Activated naive CD8-positive, alpha-beta T cell treated with anti-CD3 and anti-CD28 coated beads for 36 hours (primary cell): ENCODE measurements at regions not wholly inside any gene's neighbourhood (a gene's known extent, or its start where the extent isn't known, plus 50 kb on each side); places are given as distances from the start of the nearest gene placed in this dataset.
"Not testable (repeated sequence)": the region's sequence is repeated elsewhere in the genome, so short reads cannot be mapped to it uniquely, and the experiment has no call there.

ENCODE experiments used
- DNase-seq: peaks from one replicate; pipeline ENCODE4 v3.0.0; 2021
- H3K27ac Mint-ChIP-seq: one replicate; pipeline ENCODE4 v1.8.0; 2022; ENCODE audit warnings: mild to moderate bottlenecking, moderate library complexity, mixed read lengths
- H3K27me3 Mint-ChIP-seq: one replicate; pipeline ENCODE4 v1.8.0; 2022; ENCODE audit warnings: mild to moderate bottlenecking, mixed read lengths
- H3K36me3 Mint-ChIP-seq: one replicate; pipeline ENCODE4 v1.8.0; 2021; ENCODE audit warnings: mild to moderate bottlenecking, mixed read lengths
- H3K4me1 Mint-ChIP-seq: one replicate; pipeline ENCODE4 v1.8.0; 2021; ENCODE audit warnings: mixed read lengths
- H3K4me3 Mint-ChIP-seq: one replicate; pipeline ENCODE4 v1.8.0; 2022; ENCODE audit warnings: mild to moderate bottlenecking, moderate library complexity, mixed read lengths
- H3K9me3 Mint-ChIP-seq: one replicate; pipeline ENCODE4 v1.8.0; 2022; ENCODE audit warnings: mixed read lengths

- peaks cover 20% of the 10 kb centered on the region for H3K27me3 Mint-ChIP-seq
- no peak for DNase-seq
- no peaks in the 10 kb centered on the region for H3K36me3 Mint-ChIP-seq
- no peaks in the 10 kb centered on the region for H3K9me3 Mint-ChIP-seq
- H3K4me3 Mint-ChIP-seq = no peak overlapping the region
- no peak overlapping the region for H3K27ac Mint-ChIP-seq
- H3K4me1 Mint-ChIP-seq = no peaks in the 10 kb centered on the region
Measured at GRCh38 chr2:145404690-145405089, 884.8 kb upstream of the ZEB2 start.

GRCh38 chr2:145402706-145403277 is 882.9 kb upstream of the ZEB2 start:
- Mint-ChIP-seq H3K36me3 (no peaks in the 10 kb centered on the region), H3K27ac (no peak overlapping the region), H3K4me1 (no peaks in the 10 kb centered on the region), H3K9me3 (no peaks in the 10 kb centered on the region), H3K27me3 (peaks cover 12% of the 10 kb centered on the region), H3K4me3 (no peak overlapping the region)
- no peak for DNase-seq

GRCh38 chr2:145399131-145399530 is 879.2 kb upstream of the ZEB2 start:
- DNase-seq = no peak
- no peak overlapping the region for H3K27ac Mint-ChIP-seq
- no peak overlapping the region for H3K4me3 Mint-ChIP-seq
- H3K36me3 Mint-ChIP-seq = no peaks in the 10 kb centered on the region
- H3K27me3 Mint-ChIP-seq = no peaks in the 10 kb centered on the region
- no peaks in the 10 kb centered on the region for H3K9me3 Mint-ChIP-seq
- H3K4me1 Mint-ChIP-seq = no peaks in the 10 kb centered on the region

GRCh38 chr2:145394181-145394580 is 874.3 kb upstream of the ZEB2 start:
- no peaks in the 10 kb centered on the region for H3K36me3 Mint-ChIP-seq

GRCh38 chr2:145386973-145387372 is 867.1 kb upstream of the ZEB2 start:
- H3K9me3 Mint-ChIP-seq = no peaks in the 10 kb centered on the region
- H3K36me3 Mint-ChIP-seq = no peaks in the 10 kb centered on the region
- no peak overlapping the region for H3K27ac Mint-ChIP-seq
- H3K27me3 Mint-ChIP-seq = peaks cover under 1% of the 10 kb centered on the region
- H3K4me1 Mint-ChIP-seq = no peaks in the 10 kb centered on the region
- DNase-seq = no peak
- H3K4me3 Mint-ChIP-seq = no peak overlapping the region

More at GRCh38 chr2:145394181-145394580, 874.3 kb upstream of the ZEB2 start:
- Mint-ChIP-seq H3K4me1 (no peaks in the 10 kb centered on the region), H3K4me3 (no peak overlapping the region), H3K27me3 (peaks cover 4% of the 10 kb centered on the region), H3K27ac (no peak overlapping the region), H3K9me3 (no peaks in the 10 kb centered on the region)
- no peak for DNase-seq

GRCh38 chr2:145383961-145384360 is 864.0 kb upstream of the ZEB2 start:
- Mint-ChIP-seq H3K4me1 (no peaks in the 10 kb centered on the region), H3K36me3 (no peaks in the 10 kb centered on the region), H3K27ac (no peak overlapping the region), H3K27me3 (no peaks in the 10 kb centered on the region), H3K9me3 (no peaks in the 10 kb centered on the region), H3K4me3 (no peak overlapping the region)
- no peak for DNase-seq

GRCh38 chr2:145380436-145381017 is 860.6 kb upstream of the ZEB2 start:
- Mint-ChIP-seq H3K4me3 (no peak overlapping the region), H3K4me1 (no peaks in the 10 kb centered on the region), H3K27me3 (no peaks in the 10 kb centered on the region), H3K36me3 (no peaks in the 10 kb centered on the region), H3K27ac (no peak overlapping the region), H3K9me3 (no peaks in the 10 kb centered on the region)
- DNase-seq = no peak

GRCh38 chr2:145379934-145380333 is 860.0 kb upstream of the ZEB2 start:
- no peak overlapping the region for H3K27ac Mint-ChIP-seq
- no peaks in the 10 kb centered on the region for H3K27me3 Mint-ChIP-seq
- no peak for DNase-seq
- H3K4me3 Mint-ChIP-seq = no peak overlapping the region
- no peaks in the 10 kb centered on the region for H3K36me3 Mint-ChIP-seq
- H3K9me3 Mint-ChIP-seq = no peaks in the 10 kb centered on the region
- H3K4me1 Mint-ChIP-seq = no peaks in the 10 kb centered on the region

GRCh38 chr2:145374165-145374564 is 854.2 kb upstream of the ZEB2 start:
- no peaks in the 10 kb centered on the region for H3K36me3 Mint-ChIP-seq
- H3K27ac Mint-ChIP-seq = no peak overlapping the region
- no peak overlapping the region for H3K4me3 Mint-ChIP-seq
- no peaks in the 10 kb centered on the region for H3K27me3 Mint-ChIP-seq
- H3K4me1 Mint-ChIP-seq = no peaks in the 10 kb centered on the region
- no peak for DNase-seq
- no peaks in the 10 kb centered on the region for H3K9me3 Mint-ChIP-seq

- not testable (repeated sequence) for H3K4me3 Mint-ChIP-seq, DNase-seq, H3K36me3 Mint-ChIP-seq, H3K4me1 Mint-ChIP-seq, H3K27ac Mint-ChIP-seq, H3K27me3 Mint-ChIP-seq, H3K9me3 Mint-ChIP-seq
Measured at GRCh38 chr2:145367334-145367733, 847.4 kb upstream of the ZEB2 start.

GRCh38 chr2:145366341-145366740 is 846.4 kb upstream of the ZEB2 start:
- Mint-ChIP-seq H3K27me3 (no peaks in the 10 kb centered on the region), H3K36me3 (no peaks in the 10 kb centered on the region), H3K4me3 (no peak overlapping the region), H3K27ac (no peak overlapping the region), H3K4me1 (no peaks in the 10 kb centered on the region), H3K9me3 (peaks cover 5% of the 10 kb centered on the region)
- DNase-seq = no peak

GRCh38 chr2:145360129-145360790 is 840.3 kb upstream of the ZEB2 start:
- Mint-ChIP-seq H3K4me3 (no peak overlapping the region), H3K36me3 (no peaks in the 10 kb centered on the region), H3K27ac (no peak overlapping the region), H3K4me1 (no peaks in the 10 kb centered on the region), H3K9me3 (no peaks in the 10 kb centered on the region), H3K27me3 (no peaks in the 10 kb centered on the region)
- no peak for DNase-seq

GRCh38 chr2:145359561-145359960 is 839.6 kb upstream of the ZEB2 start:
- H3K27me3 Mint-ChIP-seq = no peaks in the 10 kb centered on the region
- H3K4me3 Mint-ChIP-seq = no peak overlapping the region
- H3K4me1 Mint-ChIP-seq = no peaks in the 10 kb centered on the region
- no peaks in the 10 kb centered on the region for H3K9me3 Mint-ChIP-seq
- no peaks in the 10 kb centered on the region for H3K36me3 Mint-ChIP-seq
- no peak overlapping the region for H3K27ac Mint-ChIP-seq
- DNase-seq = no peak

- Mint-ChIP-seq H3K4me1 (no peaks in the 10 kb centered on the region), H3K9me3 (no peaks in the 10 kb centered on the region), H3K36me3 (no peaks in the 10 kb centered on the region), H3K27ac (no peak overlapping the region), H3K4me3 (no peak overlapping the region), H3K27me3 (no peaks in the 10 kb centered on the region)
- no peak for DNase-seq
Measured at GRCh38 chr2:145356056-145356455, 836.1 kb upstream of the ZEB2 start.

GRCh38 chr2:145352484-145352883 is 832.6 kb upstream of the ZEB2 start:
- Mint-ChIP-seq H3K4me3 (no peak overlapping the region), H3K27ac (no peak overlapping the region), H3K36me3 (no peaks in the 10 kb centered on the region), H3K4me1 (no peaks in the 10 kb centered on the region), H3K9me3 (no peaks in the 10 kb centered on the region), H3K27me3 (peaks cover 5% of the 10 kb centered on the region)
- DNase-seq = no peak

- Mint-ChIP-seq H3K9me3 (no peaks in the 10 kb centered on the region), H3K4me3 (no peak overlapping the region), H3K4me1 (no peaks in the 10 kb centered on the region)
Measured at GRCh38 chr2:145351864-145352425, 832.0 kb upstream of the ZEB2 start.

More at GRCh38 chr2:145351864-145352425, 832.0 kb upstream of the ZEB2 start:
- H3K27ac Mint-ChIP-seq = no peak overlapping the region
- H3K27me3 Mint-ChIP-seq = peaks cover 5% of the 10 kb centered on the region
- H3K36me3 Mint-ChIP-seq = no peaks in the 10 kb centered on the region
- DNase-seq = no peak
